ENCODE measurements at regions not wholly inside any gene's neighbourhood (a gene's known extent, or its start where the extent isn't known, plus 50 kb on each side); places are given as distances from the start of the nearest gene placed in this dataset.
"Not testable (repeated sequence)": the region's sequence is repeated elsewhere in the genome, so short reads cannot be mapped to it uniquely, and the experiment has no call there.

GRCh38 chr4:177191991-177192390 is 117.7 kb upstream of the NEIL3 start:
- TF ChIP-seq POLR2A (IDR thresholded peaks at IDR 0.05; ENCODE audit: low read depth, low read length): no peak
- no peak for FAIRE-seq

GRCh38 chr4:177193024-177193715 is 116.5 kb upstream of the NEIL3 start:
- not testable (repeated sequence) for FAIRE-seq; DNase-seq (ENCODE audit: insufficient read length, low spot score)

More at GRCh38 chr4:177191991-177192390, 117.7 kb upstream of the NEIL3 start:
- DNase-seq (ENCODE audit: insufficient read length, low spot score): no peak

- no peak for TF ChIP-seq POLR2A (IDR thresholded peaks at IDR 0.05; ENCODE audit: low read depth, low read length)
- no peak for DNase-seq (ENCODE audit: insufficient read length, low spot score)
- FAIRE-seq: no peak
Measured at GRCh38 chr4:177194906-177195305, 114.8 kb upstream of the NEIL3 start.

- DNase-seq (ENCODE audit: insufficient read length, low spot score): no peak
- no peak for TF ChIP-seq POLR2A (IDR thresholded peaks at IDR 0.05; ENCODE audit: low read depth, low read length)
- no peak for FAIRE-seq
Measured at GRCh38 chr4:177196615-177197014, 113.1 kb upstream of the NEIL3 start.

GRCh38 chr4:177201614-177202013 is 108.1 kb upstream of the NEIL3 start:
- TF ChIP-seq POLR2A (IDR thresholded peaks at IDR 0.05; ENCODE audit: low read depth, low read length): no peak
- DNase-seq (ENCODE audit: insufficient read length, low spot score) (no peak), FAIRE-seq (no peak)

GRCh38 chr4:177204126-177204525 is 105.5 kb upstream of the NEIL3 start:
- FAIRE-seq (no peak), DNase-seq (ENCODE audit: insufficient read length, low spot score) (no peak)
- no peak for TF ChIP-seq POLR2A (IDR thresholded peaks at IDR 0.05; ENCODE audit: low read depth, low read length)

- TF ChIP-seq POLR2A (IDR thresholded peaks at IDR 0.05; ENCODE audit: low read depth, low read length): no peak
- FAIRE-seq (no peak), DNase-seq (ENCODE audit: insufficient read length, low spot score) (no peak)
Measured at GRCh38 chr4:177214935-177215334, 94.7 kb upstream of the NEIL3 start.

- TF ChIP-seq POLR2A (IDR thresholded peaks at IDR 0.05; ENCODE audit: low read depth, low read length): no peak
- no peak for FAIRE-seq
- DNase-seq (ENCODE audit: insufficient read length, low spot score): no peak
Measured at GRCh38 chr4:177220376-177220775, 89.3 kb upstream of the NEIL3 start.

GRCh38 chr4:177222781-177223180 is 86.9 kb upstream of the NEIL3 start:
- no peak for FAIRE-seq
- TF ChIP-seq POLR2A (IDR thresholded peaks at IDR 0.05; ENCODE audit: low read depth, low read length): no peak

GRCh38 chr4:177225605-177226004 is 84.1 kb upstream of the NEIL3 start:
- no peak for FAIRE-seq
- no peak for DNase-seq (ENCODE audit: insufficient read length, low spot score)
- TF ChIP-seq POLR2A (IDR thresholded peaks at IDR 0.05; ENCODE audit: low read depth, low read length): no peak

More at GRCh38 chr4:177222781-177223180, 86.9 kb upstream of the NEIL3 start:
- DNase-seq (ENCODE audit: insufficient read length, low spot score): no peak

GRCh38 chr4:177227636-177228035 is 82.0 kb upstream of the NEIL3 start:
- FAIRE-seq (no peak), DNase-seq (ENCODE audit: insufficient read length, low spot score) (no peak)
- no peak for TF ChIP-seq POLR2A (IDR thresholded peaks at IDR 0.05; ENCODE audit: low read depth, low read length)

- TF ChIP-seq POLR2A (IDR thresholded peaks at IDR 0.05; ENCODE audit: low read depth, low read length): no peak
- DNase-seq (ENCODE audit: insufficient read length, low spot score) (no peak), FAIRE-seq (no peak)
Measured at GRCh38 chr4:177228599-177228998, 81.1 kb upstream of the NEIL3 start.

- no peak for TF ChIP-seq POLR2A (IDR thresholded peaks at IDR 0.05; ENCODE audit: low read depth, low read length)
- no peak for FAIRE-seq
- DNase-seq (ENCODE audit: insufficient read length, low spot score): no peak
Measured at GRCh38 chr4:177229331-177229730, 80.3 kb upstream of the NEIL3 start.

- no peak for TF ChIP-seq POLR2A (IDR thresholded peaks at IDR 0.05; ENCODE audit: low read depth, low read length)
- no peak for FAIRE-seq
- DNase-seq (ENCODE audit: insufficient read length, low spot score): no peak
Measured at GRCh38 chr4:177232473-177232872, 77.2 kb upstream of the NEIL3 start.

GRCh38 chr4:177235026-177235425 is 74.6 kb upstream of the NEIL3 start:
- FAIRE-seq: no peak
- no peak for DNase-seq (ENCODE audit: insufficient read length, low spot score)
- TF ChIP-seq POLR2A (IDR thresholded peaks at IDR 0.05; ENCODE audit: low read depth, low read length): no peak

- FAIRE-seq (no peak), DNase-seq (ENCODE audit: insufficient read length, low spot score) (no peak)
- no peak for TF ChIP-seq POLR2A (IDR thresholded peaks at IDR 0.05; ENCODE audit: low read depth, low read length)
Measured at GRCh38 chr4:177236886-177237285, 72.8 kb upstream of the NEIL3 start.
